IPS-15b (cell line): ENCODE measurements at regions not wholly inside any gene's neighbourhood (a gene's known extent, or its start where the extent isn't known, plus 50 kb on each side); places are given as distances from the start of the nearest gene placed in this dataset.

ENCODE experiments used
- H3K27me3 ChIP-seq: one replicate; pipeline ENCODE4 v1.6.1; 2013; ENCODE audit warnings: low read length; ENCODE audit not compliant: control insufficient read depth, insufficient read depth
- H3K36me3 ChIP-seq: one replicate; pipeline ENCODE4 v1.6.1; 2013; ENCODE audit warnings: low read length; ENCODE audit not compliant: control insufficient read depth, insufficient read depth
- H3K4me1 ChIP-seq: one replicate; pipeline ENCODE4 v1.6.1; 2013; ENCODE audit warnings: mild to moderate bottlenecking, low read length; ENCODE audit not compliant: control insufficient read depth, insufficient read depth
- H3K4me3 ChIP-seq: one replicate; pipeline ENCODE4 v1.5.1; 2013; ENCODE audit warnings: low read depth, low read length
- H3K9ac ChIP-seq: one replicate; pipeline ENCODE4 v1.6.1; 2013; ENCODE audit warnings: low read depth, mild to moderate bottlenecking, low read length
- H3K9me3 ChIP-seq: one replicate; pipeline ENCODE4 v1.6.1; 2013; ENCODE audit warnings: mild to moderate bottlenecking, low read length; ENCODE audit not compliant: control insufficient read depth, insufficient read depth

- no peak overlapping the region for H3K9ac ChIP-seq
- no peaks in the 10 kb centered on the region for H3K9me3 ChIP-seq
- no peaks in the 10 kb centered on the region for H3K27me3 ChIP-seq
- no peaks in the 10 kb centered on the region for H3K4me1 ChIP-seq
- no peak overlapping the region for H3K4me3 ChIP-seq
- H3K36me3 ChIP-seq, result no peaks in the 10 kb centered on the region
These were observed 59.6 kb upstream of the PITRM1 start for GRCh38 chr10:3231951-3232730.

- Histone ChIP-seq H3K9me3 (no peaks in the 10 kb centered on the region), H3K27me3 (no peaks in the 10 kb centered on the region), H3K4me1 (no peaks in the 10 kb centered on the region), H3K9ac (no peak overlapping the region), H3K36me3 (no peaks in the 10 kb centered on the region), H3K4me3 (no peak overlapping the region)
These were observed 57.2 kb upstream of the PITRM1 start for GRCh38 chr10:3229815-3230214.

GRCh38 chr10:3228629-3228945, 56.0 kb upstream of the PITRM1 start:
- Histone ChIP-seq H3K4me3 (no peak overlapping the region), H3K9me3 (no peaks in the 10 kb centered on the region), H3K36me3 (no peaks in the 10 kb centered on the region), H3K4me1 (no peaks in the 10 kb centered on the region), H3K9ac (no peak overlapping the region), H3K27me3 (no peaks in the 10 kb centered on the region)

- no peaks in the 10 kb centered on the region for H3K4me1 ChIP-seq
- no peaks in the 10 kb centered on the region for H3K9me3 ChIP-seq
- no peaks in the 10 kb centered on the region for H3K36me3 ChIP-seq
- no peak overlapping the region for H3K9ac ChIP-seq
- H3K27me3 ChIP-seq, result no peaks in the 10 kb centered on the region
- no peak overlapping the region for H3K4me3 ChIP-seq
These were observed 54.6 kb upstream of the PITRM1 start for GRCh38 chr10:3226960-3227744.

GRCh38 chr10:3225561-3225960, 53.0 kb upstream of the PITRM1 start:
- H3K27me3 ChIP-seq, result no peaks in the 10 kb centered on the region

GRCh38 chr10:3224241-3224640, 51.7 kb upstream of the PITRM1 start:
- H3K4me1 ChIP-seq, result no peaks in the 10 kb centered on the region
- no peaks in the 10 kb centered on the region for H3K36me3 ChIP-seq
- no peak overlapping the region for H3K4me3 ChIP-seq
- H3K27me3 ChIP-seq, result no peaks in the 10 kb centered on the region
- H3K9me3 ChIP-seq, result no peaks in the 10 kb centered on the region
- H3K9ac ChIP-seq, result no peak overlapping the region

More at GRCh38 chr10:3225561-3225960, 53.0 kb upstream of the PITRM1 start:
- Histone ChIP-seq H3K9me3 (no peaks in the 10 kb centered on the region), H3K9ac (no peak overlapping the region), H3K36me3 (no peaks in the 10 kb centered on the region), H3K4me3 (no peak overlapping the region), H3K4me1 (no peaks in the 10 kb centered on the region)

GRCh38 chr10:3222626-3223025, 50.0 kb upstream of the PITRM1 start:
- H3K36me3 ChIP-seq, result no peaks in the 10 kb centered on the region
- H3K4me1 ChIP-seq, result no peaks in the 10 kb centered on the region
- no peaks in the 10 kb centered on the region for H3K9me3 ChIP-seq
- H3K9ac ChIP-seq, result no peak overlapping the region
- no peak overlapping the region for H3K4me3 ChIP-seq
- H3K27me3 ChIP-seq, result no peaks in the 10 kb centered on the region
